ENCODE measurements at regions not wholly inside any gene's neighbourhood (a gene's known extent, or its start where the extent isn't known, plus 50 kb on each side); places are given as distances from the start of the nearest gene placed in this dataset.
"Not testable (repeated sequence)": the region's sequence is repeated elsewhere in the genome, so short reads cannot be mapped to it uniquely, and the experiment has no call there.

DNA sequence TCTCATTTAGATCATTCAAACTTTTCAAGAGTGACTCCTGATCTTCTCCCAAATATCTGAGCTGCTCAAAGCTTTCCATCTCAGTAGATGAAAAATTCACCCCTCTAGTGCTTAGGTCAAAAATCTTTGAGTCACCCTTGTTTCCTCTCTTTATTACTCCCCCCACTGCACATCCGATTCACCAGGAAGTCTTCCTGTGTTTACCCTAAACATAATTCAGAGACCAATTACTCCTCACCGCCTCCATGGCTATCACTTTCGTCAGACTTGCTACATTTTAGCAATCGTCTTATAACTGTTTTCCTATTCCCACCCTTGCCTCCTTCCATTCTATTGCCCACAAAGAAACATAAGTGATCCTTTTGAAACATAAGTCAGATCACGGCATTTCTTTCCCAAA, 94.8 kb downstream of the SPDYE17 start:
- TF ChIP-seq, protein P1, sequence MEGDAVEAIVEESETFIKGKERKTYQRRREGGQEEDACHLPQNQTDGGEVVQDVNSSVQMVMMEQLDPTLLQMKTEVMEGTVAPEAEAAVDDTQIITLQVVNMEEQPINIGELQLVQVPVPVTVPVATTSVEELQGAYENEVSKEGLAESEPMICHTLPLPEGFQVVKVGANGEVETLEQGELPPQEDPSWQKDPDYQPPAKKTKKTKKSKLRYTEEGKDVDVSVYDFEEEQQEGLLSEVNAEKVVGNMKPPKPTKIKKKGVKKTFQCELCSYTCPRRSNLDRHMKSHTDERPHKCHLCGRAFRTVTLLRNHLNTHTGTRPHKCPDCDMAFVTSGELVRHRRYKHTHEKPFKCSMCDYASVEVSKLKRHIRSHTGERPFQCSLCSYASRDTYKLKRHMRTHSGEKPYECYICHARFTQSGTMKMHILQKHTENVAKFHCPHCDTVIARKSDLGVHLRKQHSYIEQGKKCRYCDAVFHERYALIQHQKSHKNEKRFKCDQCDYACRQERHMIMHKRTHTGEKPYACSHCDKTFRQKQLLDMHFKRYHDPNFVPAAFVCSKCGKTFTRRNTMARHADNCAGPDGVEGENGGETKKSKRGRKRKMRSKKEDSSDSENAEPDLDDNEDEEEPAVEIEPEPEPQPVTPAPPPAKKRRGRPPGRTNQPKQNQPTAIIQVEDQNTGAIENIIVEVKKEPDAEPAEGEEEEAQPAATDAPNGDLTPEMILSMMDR (IDR thresholded peaks at IDR 0.05): not testable (repeated sequence)
- TF ChIP-seq POLR2A (IDR thresholded peaks at IDR 0.05): not testable (repeated sequence)

All from heart left ventricle (tissue), 13 donors.